HCT116 (cell line): ENCODE measurements at regions not wholly inside any gene's neighbourhood (a gene's known extent, or its start where the extent isn't known, plus 50 kb on each side); places are given as distances from the start of the nearest gene placed in this dataset.
"Not testable (repeated sequence)": the region's sequence is repeated elsewhere in the genome, so short reads cannot be mapped to it uniquely, and the experiment has no call there.

Experiments used
- ATAC-seq: fragments of 200-7000 bp; cut with Tn5 transposase; 2 replicates; pipeline ENCODE4 v1.9.1; 2020; ENCODE audit warnings: mild to moderate bottlenecking, moderate library complexity
- BruUV-seq: library from RNA; stranded (reverse); fragments of 400-500 nt; replicated peaks from 2 replicates; lab custom pipeline; 2021; lab: Mats Ljungman, UMichigan
- CTCF ChIA-PET: fragments of 300-600 bp; sonication (Branson Sonifier 250); formaldehyde crosslinking; loops from one replicate; lab custom pipeline; 2021; ENCODE audit warnings: antibody characterized with exemption; lab: Charles Lee
- POLR2A ChIA-PET: fragments of 300-600, 350-600 bp; sonication (Branson Sonifier 250); formaldehyde crosslinking; loops from one replicate; lab custom pipeline; 2021; ENCODE audit warnings: antibody characterized with exemption; lab: Charles Lee
- RAD21 ChIA-PET, 2 experiments: fragments of 300-600 bp; sonication (Branson Sonifier 250); formaldehyde crosslinking; loops; one replicate each; lab custom pipeline; 2023; ENCODE audit warnings: low total read pairs in 2 of 2; ENCODE audit not compliant: uncharacterized antibody in 2 of 2, unreplicated experiment in 2 of 2, low non-redundant PET in 1 of 2; lab: Charles Lee
- DNase-seq: peaks from one replicate; pipeline ENCODE4 v3.0.0-alpha.2; 2010; ENCODE audit warnings: low read depth, low spot score
- H2AFZ ChIP-seq: fragments of 200-600 bp; shearing (Covaris generic), sonication (generic); 2 replicates; pipeline ENCODE4 v1.6.1; 2017; ENCODE audit warnings: low read depth, mixed run types, mixed read lengths, antibody characterized with exemption, low read length; ENCODE audit not compliant: poor library complexity, severe bottlenecking
- H3K27ac ChIP-seq: 2 replicates; pipeline ENCODE4 v1.5.1; 2012; ENCODE audit warnings: low read depth, low read length
- H3K27me3 ChIP-seq: fragments of 200-600 bp; sonication (generic); 2 replicates; pipeline ENCODE4 v1.6.1; 2016; ENCODE audit warnings: mixed run types, low read length, mixed read lengths; ENCODE audit not compliant: insufficient read depth
- H3K36me3 ChIP-seq, 2 experiments: fragments of 200-500 bp in 1 of 2; fragments of 200-600 bp in 1 of 2; sonication (Bioruptor generic) in 1 of 2; sonication (generic) in 1 of 2; 2 replicates each; pipeline versions ENCODE4 v1.5.1 to v1.6.1; 2014 to 2016; ENCODE audit warnings: low read length in 2 of 2, inconsistent platforms in 1 of 2, mixed read lengths in 1 of 2, mixed run types in 1 of 2; ENCODE audit not compliant: insufficient read depth in 2 of 2, control insufficient read depth in 1 of 2
- H3K4me1 ChIP-seq, 2 experiments: fragments of 200-600 bp in 1 of 2; sonication (generic) in 1 of 2; 2 replicates each; pipeline versions ENCODE4 v1.5.1 to v1.6.1; 2012 to 2017; ENCODE audit warnings: low read length in 2 of 2, inconsistent platforms in 1 of 2, mild to moderate bottlenecking in 1 of 2, mixed read lengths in 1 of 2, mixed run types in 1 of 2, moderate library complexity in 1 of 2; ENCODE audit not compliant: insufficient read depth in 2 of 2, control insufficient read depth in 1 of 2
- H3K4me2 ChIP-seq: fragments of 200-600 bp; sonication (generic); 2 replicates; pipeline ENCODE4 v1.6.1; 2017; ENCODE audit warnings: mixed run types, low read length, mixed read lengths
- H3K4me3 ChIP-seq, 2 experiments: fragments of 200-600 bp in 1 of 2; sonication (generic) in 1 of 2; replicated peaks in 1 of 2; 2 replicates each; pipeline ENCODE4 v1.5.1; 2011 to 2016; ENCODE audit warnings: low read length in 2 of 2, control low read depth in 1 of 2, low read depth in 1 of 2, mild to moderate bottlenecking in 1 of 2, mixed read lengths in 1 of 2, mixed run types in 1 of 2
- H3K79me2 ChIP-seq: fragments of 200-600 bp; sonication (generic); 2 replicates; pipeline ENCODE4 v1.6.1; 2017; ENCODE audit warnings: mild to moderate bottlenecking, mixed run types, low read length, moderate library complexity, mixed read lengths; ENCODE audit not compliant: insufficient read depth
- H3K9ac ChIP-seq: fragments of 200-600 bp; sonication (generic); 2 replicates; pipeline ENCODE4 v1.6.1; 2016; ENCODE audit warnings: low read length, mixed read lengths
- H3K9me2 ChIP-seq: fragments of 200-600 bp; sonication (generic), shearing (Covaris generic); 2 replicates; pipeline ENCODE4 v1.6.1; 2017; ENCODE audit warnings: mixed run types, mild to moderate bottlenecking, moderate library complexity; ENCODE audit not compliant: insufficient read depth
- H3K9me3 ChIP-seq, 2 experiments: fragments of 200-500 bp in 1 of 2; fragments of 200-600 bp in 1 of 2; sonication (Bioruptor generic) in 1 of 2; sonication (generic) in 1 of 2; 2 replicates each; pipeline ENCODE4 v1.6.1; 2014 to 2017; ENCODE audit warnings: low read length in 2 of 2, mixed read lengths in 2 of 2, inconsistent platforms in 1 of 2, low read depth in 1 of 2, mild to moderate bottlenecking in 1 of 2, mixed run types in 1 of 2, moderate library complexity in 1 of 2; ENCODE audit not compliant: control insufficient read depth in 1 of 2, insufficient read depth in 1 of 2
- H4K20me1 ChIP-seq: fragments of 200-600 bp; sonication (generic), shearing (Covaris generic); 2 replicates; pipeline ENCODE4 v1.6.1; 2017; ENCODE audit warnings: mixed run types, mild to moderate bottlenecking, moderate library complexity; ENCODE audit not compliant: insufficient read depth
- ATF3 ChIP-seq: IDR thresholded peaks from 2 replicates; pipeline ENCODE4 v1.6.1; 2012
- CBX3 ChIP-seq: IDR thresholded peaks from 2 replicates; pipeline ENCODE4 v1.6.1; 2012; ENCODE audit warnings: low read depth
- CEBPB ChIP-seq: IDR thresholded peaks from 2 replicates; pipeline ENCODE4 v1.6.1; 2012; ENCODE audit warnings: low read depth
- EGR1 ChIP-seq: IDR thresholded peaks from 2 replicates; pipeline ENCODE4 v1.6.1; 2012; ENCODE audit warnings: low read depth
- ELF1 ChIP-seq: IDR thresholded peaks from 2 replicates; pipeline ENCODE4 v1.6.1; 2012; ENCODE audit warnings: low read depth, borderline replicate concordance
- EZH2phosphoT487 ChIP-seq: fragments of 200-600 bp; IDR thresholded peaks from 2 replicates; pipeline ENCODE4 v1.6.1; 2018; ENCODE audit warnings: antibody characterized with exemption, borderline replicate concordance
- POLR2A ChIP-seq: IDR thresholded peaks from 2 replicates; pipeline ENCODE4 v1.7.0; 2011; ENCODE audit warnings: borderline replicate concordance; ENCODE audit not compliant: insufficient read depth, insufficient read length; ENCODE audit errors: extremely low read depth
- SIN3A ChIP-seq: IDR thresholded peaks from 2 replicates; pipeline ENCODE4 v1.6.1; 2012; ENCODE audit warnings: low read depth
- SP1 ChIP-seq: IDR thresholded peaks from 2 replicates; pipeline ENCODE4 v1.6.1; 2012; ENCODE audit warnings: low read depth
- SRF ChIP-seq: IDR thresholded peaks from 2 replicates; pipeline ENCODE4 v1.6.1; 2012; ENCODE audit warnings: low read depth
- TCF7L2 ChIP-seq: IDR thresholded peaks from 2 replicates; pipeline ENCODE4 v1.7.0; 2011; ENCODE audit warnings: borderline replicate concordance, inconsistent platforms; ENCODE audit not compliant: insufficient read depth, insufficient read length; ENCODE audit errors: extremely low read depth
- YY1 ChIP-seq: IDR thresholded peaks from 2 replicates; pipeline ENCODE4 v1.6.1; 2011; ENCODE audit warnings: low read length, low read depth, moderate library complexity, mild to moderate bottlenecking; ENCODE audit not compliant: insufficient replicate concordance; ENCODE audit errors: extremely low read depth
- ZNF274 ChIP-seq: fragments of 200-500 bp; sonication (Bioruptor generic); IDR thresholded peaks from 2 replicates; pipeline ENCODE4 v1.6.1; 2014; ENCODE audit warnings: mild to moderate bottlenecking, low read depth, low read length, inconsistent platforms
- intact Hi-C: fragments of 100-400 bp; cut with micrococcal nuclease; formaldehyde crosslinking; loops from 2 replicates; pipeline ENCODE4 v1.10.0; 2022
- TF ChIP-seq, protein P1 (sequence below): IDR thresholded peaks from 2 replicates; pipeline ENCODE4 v1.6.1; 2011; ENCODE audit warnings: mild to moderate bottlenecking, low read length, moderate library complexity; ENCODE audit not compliant: insufficient replicate concordance; ENCODE audit errors: extremely low read depth
- TF ChIP-seq, protein P2 (sequence below): IDR thresholded peaks from 2 replicates; pipeline ENCODE4 v1.6.1; 2012; ENCODE audit warnings: low read depth

GRCh38 chr1:200257235-200257634 lies 152.6 kb downstream of the ZNF281 start:
- intact Hi-C loops: no loop called here
- no peak for ATAC-seq
- TF ChIP-seq ATF3 (no peak), ZNF274 (no peak), POLR2A (no peak), SRF (no peak), YY1 (no peak), ELF1 (no peak), SIN3A (no peak), TCF7L2 (no peak), EGR1 (no peak), CBX3 (no peak), CEBPB (no peak), SP1 (no peak), EZH2phosphoT487 (no peak)
- TF ChIP-seq, protein P1, sequence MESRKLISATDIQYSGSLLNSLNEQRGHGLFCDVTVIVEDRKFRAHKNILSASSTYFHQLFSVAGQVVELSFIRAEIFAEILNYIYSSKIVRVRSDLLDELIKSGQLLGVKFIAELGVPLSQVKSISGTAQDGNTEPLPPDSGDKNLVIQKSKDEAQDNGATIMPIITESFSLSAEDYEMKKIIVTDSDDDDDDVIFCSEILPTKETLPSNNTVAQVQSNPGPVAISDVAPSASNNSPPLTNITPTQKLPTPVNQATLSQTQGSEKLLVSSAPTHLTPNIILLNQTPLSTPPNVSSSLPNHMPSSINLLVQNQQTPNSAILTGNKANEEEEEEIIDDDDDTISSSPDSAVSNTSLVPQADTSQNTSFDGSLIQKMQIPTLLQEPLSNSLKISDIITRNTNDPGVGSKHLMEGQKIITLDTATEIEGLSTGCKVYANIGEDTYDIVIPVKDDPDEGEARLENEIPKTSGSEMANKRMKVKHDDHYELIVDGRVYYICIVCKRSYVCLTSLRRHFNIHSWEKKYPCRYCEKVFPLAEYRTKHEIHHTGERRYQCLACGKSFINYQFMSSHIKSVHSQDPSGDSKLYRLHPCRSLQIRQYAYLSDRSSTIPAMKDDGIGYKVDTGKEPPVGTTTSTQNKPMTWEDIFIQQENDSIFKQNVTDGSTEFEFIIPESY: no peak
- TF ChIP-seq, protein P2, sequence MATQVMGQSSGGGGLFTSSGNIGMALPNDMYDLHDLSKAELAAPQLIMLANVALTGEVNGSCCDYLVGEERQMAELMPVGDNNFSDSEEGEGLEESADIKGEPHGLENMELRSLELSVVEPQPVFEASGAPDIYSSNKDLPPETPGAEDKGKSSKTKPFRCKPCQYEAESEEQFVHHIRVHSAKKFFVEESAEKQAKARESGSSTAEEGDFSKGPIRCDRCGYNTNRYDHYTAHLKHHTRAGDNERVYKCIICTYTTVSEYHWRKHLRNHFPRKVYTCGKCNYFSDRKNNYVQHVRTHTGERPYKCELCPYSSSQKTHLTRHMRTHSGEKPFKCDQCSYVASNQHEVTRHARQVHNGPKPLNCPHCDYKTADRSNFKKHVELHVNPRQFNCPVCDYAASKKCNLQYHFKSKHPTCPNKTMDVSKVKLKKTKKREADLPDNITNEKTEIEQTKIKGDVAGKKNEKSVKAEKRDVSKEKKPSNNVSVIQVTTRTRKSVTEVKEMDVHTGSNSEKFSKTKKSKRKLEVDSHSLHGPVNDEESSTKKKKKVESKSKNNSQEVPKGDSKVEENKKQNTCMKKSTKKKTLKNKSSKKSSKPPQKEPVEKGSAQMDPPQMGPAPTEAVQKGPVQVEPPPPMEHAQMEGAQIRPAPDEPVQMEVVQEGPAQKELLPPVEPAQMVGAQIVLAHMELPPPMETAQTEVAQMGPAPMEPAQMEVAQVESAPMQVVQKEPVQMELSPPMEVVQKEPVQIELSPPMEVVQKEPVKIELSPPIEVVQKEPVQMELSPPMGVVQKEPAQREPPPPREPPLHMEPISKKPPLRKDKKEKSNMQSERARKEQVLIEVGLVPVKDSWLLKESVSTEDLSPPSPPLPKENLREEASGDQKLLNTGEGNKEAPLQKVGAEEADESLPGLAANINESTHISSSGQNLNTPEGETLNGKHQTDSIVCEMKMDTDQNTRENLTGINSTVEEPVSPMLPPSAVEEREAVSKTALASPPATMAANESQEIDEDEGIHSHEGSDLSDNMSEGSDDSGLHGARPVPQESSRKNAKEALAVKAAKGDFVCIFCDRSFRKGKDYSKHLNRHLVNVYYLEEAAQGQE: no peak
- TF ChIP-seq, all 23 proteins: peak for 0
- Histone ChIP-seq H3K4me2 (no peak overlapping the region), H3K9me2 (no peaks in the 10 kb centered on the region), H3K4me1 (no peaks in the 10 kb centered on the region), H3K27me3 (no peaks in the 10 kb centered on the region), H3K79me2 (no peaks in the 10 kb centered on the region), H3K36me3 (no peaks in the 10 kb centered on the region), H3K9ac (no peak overlapping the region), H3K9me3 (no peaks in the 10 kb centered on the region), H2AFZ (no peak overlapping the region), H3K4me3 (no peak overlapping the region), H3K27ac (no peak overlapping the region), H4K20me1 (no peaks in the 10 kb centered on the region)
- ChIA-PET CTCF (no interaction called here), RAD21 (no interaction called here), POLR2A (no interaction called here)
- no peak for DNase-seq
- no TSS peak for BruUV-seq

DNA sequence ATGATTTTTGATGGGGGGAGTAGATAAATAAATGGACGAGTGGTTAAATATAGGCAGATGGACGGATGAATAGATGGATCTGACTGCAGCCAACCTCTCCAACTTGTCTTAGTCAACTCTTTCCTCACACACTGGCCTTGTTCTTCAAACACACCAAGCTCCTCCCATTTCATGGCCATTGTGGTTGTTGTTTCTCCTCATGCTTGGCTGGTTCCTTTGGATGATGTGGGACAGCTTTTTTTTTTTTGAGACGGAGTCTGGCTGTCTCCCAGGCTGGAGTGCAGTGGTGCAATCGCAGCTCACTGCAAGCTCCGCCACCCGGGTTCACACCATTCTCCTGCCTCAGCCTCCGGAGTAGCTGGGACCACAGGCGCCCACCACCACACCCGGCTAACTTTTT lies 155.2 kb downstream of the ZNF281 start:
- CTCF ChIA-PET: interaction anchor here (1.1 kb wide), 1 partner anchor 22 kb away, joined by 3 read pairs; no protein-coding TSS in a partner anchor
- intact Hi-C loops, H3K27me3 ChIP-seq, H4K20me1 ChIP-seq, H3K36me3 ChIP-seq, RAD21 ChIA-PET, H3K4me3 ChIP-seq, H3K9me3 ChIP-seq, BruUV-seq, H3K4me2 ChIP-seq, ATAC-seq, H3K27ac ChIP-seq, H3K9me2 ChIP-seq, H3K4me1 ChIP-seq, DNase-seq, H3K9ac ChIP-seq, H3K79me2 ChIP-seq, H2AFZ ChIP-seq: not testable (repeated sequence)
- POLR2A ChIA-PET: interaction anchor here (1.1 kb wide), 1 partner anchor 14 kb away, joined by 3 read pairs; no protein-coding TSS in a partner anchor
